Activated gamma-delta T cell (primary cell): ENCODE measurements at regions not wholly inside any gene's neighbourhood (a gene's known extent, or its start where the extent isn't known, plus 50 kb on each side); places are given as distances from the start of the nearest gene placed in this dataset.

ENCODE experiments used
- DNase-seq: peaks from one replicate; lab custom pipeline; 2025; lab: John Stamatoyannopoulos, UW

DNA sequence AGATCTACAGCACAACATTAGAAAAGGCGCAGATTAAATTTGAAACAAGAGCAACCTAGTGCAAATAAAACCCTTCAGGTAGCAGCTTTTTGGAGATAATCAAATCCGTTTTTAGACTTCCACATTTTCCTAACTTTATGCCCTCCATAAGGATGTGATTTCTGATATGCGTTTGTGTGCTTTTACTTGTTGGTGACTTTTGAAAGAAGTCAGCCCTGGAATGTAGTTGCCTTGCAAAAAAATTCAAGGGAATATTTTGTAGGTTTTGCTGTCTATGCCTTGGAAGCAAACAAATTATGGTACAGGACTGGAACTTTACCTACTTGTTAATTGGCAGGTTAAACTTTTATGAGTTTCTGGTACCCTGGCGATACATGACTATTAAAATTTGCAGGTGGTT lies 86.7 kb upstream of the HDAC9 start:
- no peak for DNase-seq

DNA sequence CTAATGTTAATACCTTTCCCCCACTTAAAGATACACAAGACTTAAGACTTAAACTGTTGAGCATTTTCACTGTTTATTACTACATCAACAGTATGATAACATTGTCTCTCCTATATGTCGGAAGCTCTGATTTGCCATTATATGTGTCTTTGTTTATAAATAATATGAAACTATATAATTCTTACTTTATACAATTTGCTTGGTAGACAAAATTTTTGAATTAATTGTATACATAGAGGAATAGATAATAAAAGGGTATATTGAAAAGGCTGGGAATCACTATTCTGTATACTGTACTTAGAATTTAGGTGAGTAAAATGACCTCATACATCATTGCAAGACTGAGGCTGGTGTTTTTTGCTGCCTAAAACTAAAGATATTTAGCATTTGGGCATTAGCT lies 82.1 kb upstream of the HDAC9 start:
- no peak for DNase-seq

DNA sequence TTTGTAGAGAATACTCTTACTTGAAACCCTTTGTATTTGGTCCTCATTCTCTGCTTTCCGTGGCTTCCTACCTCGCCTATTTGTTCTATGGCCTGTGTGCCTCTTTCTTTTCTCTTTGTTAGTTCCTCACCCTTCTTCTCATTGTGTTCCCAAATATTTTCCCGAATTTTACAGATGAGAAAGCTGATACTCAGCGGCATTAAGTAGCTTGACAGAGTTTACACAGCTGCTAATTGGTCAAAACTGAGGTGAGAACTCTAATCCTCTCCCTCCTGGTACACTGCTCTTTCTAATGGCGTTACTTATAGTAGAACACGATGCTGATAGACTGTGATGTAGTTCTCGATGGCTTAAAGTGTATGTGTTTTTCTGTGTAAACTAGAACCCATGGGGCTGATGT lies 80.7 kb upstream of the HDAC9 start:
- DNase-seq = no peak

DNA sequence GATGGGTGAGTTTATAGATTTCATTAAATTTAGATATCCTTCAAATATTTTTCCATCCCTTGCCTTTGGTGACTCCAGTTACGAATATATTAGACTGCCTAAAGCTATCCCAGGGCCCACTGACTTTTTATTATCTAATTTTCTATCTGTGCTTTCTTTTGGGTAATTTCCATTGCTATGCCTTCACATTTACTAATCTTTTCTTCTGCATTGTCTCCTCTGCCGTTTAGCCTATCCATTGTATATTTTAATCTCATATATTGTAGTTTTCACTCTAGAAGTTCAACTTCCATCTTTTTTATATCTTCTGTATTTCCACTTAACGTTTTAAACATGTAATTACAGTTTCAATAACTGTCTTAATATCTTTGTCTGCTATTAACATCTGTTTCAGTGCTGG lies 78.6 kb upstream of the HDAC9 start:
- DNase-seq = no peak

DNA sequence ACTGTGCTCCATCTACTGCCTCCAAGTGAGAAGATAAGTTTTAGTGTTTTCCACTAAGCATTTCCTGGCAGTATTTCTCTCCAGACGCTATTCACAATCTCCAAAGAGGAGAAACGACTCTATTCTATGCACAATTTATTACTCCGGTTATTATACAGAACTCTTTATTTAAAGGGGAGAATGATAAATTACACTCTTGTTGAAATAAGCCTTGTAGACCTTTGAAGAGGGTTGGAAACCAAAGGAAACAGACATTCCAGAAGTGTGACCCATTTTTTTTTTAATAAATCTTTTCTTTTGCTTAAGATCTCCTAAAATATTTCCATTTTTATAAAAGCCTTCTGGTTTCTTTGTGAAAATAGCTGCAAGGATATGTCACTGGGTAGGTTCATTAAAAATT lies 76.1 kb upstream of the HDAC9 start:
- DNase-seq = no peak

DNA sequence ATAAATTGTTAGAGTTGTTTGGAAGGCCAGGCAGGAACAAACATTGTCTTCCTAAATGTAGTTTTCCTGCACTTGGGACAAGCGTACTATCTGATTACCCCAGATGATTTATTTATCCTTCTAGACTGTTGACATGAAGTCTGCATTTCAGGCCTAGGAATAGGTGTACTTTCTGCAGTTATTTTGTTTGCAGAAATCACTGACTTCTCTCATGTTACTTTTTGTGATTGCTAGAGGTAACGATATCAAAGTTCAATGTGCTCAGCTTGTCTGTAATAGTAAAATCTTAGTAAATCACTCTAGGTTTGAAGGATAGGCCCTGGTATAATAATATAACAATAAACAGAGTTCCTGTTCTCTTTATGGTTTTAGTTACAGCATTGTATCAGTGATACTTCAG lies 75.4 kb upstream of the HDAC9 start:
- no peak for DNase-seq

DNA sequence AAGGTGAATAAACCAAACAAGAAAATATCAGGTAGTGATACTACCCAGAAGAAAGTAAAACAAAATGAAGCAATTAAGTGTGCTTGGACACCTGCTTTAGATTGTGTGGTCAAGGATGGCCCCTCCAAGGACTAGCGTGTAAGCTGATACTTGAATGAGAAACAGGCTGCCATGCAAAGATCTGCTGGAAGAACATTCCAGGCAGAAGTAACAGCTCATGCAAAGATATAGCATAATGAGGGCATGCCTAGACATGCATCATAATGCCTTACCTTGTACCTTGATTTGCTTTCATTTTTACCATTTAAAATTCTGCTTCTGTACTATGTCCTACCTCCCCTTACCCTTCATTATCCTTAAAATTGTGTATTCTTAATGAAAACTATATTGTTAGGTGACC lies 74.8 kb upstream of the HDAC9 start:
- DNase-seq = no peak

- no peak for DNase-seq
Observed at GRCh38 chr7:18421297-18422002, 74.1 kb upstream of the HDAC9 start.

GRCh38 chr7:18425227-18425626 lies 70.3 kb upstream of the HDAC9 start:
- DNase-seq = no peak

- no peak for DNase-seq
Observed at GRCh38 chr7:18425838-18426445, 69.6 kb upstream of the HDAC9 start.

DNA sequence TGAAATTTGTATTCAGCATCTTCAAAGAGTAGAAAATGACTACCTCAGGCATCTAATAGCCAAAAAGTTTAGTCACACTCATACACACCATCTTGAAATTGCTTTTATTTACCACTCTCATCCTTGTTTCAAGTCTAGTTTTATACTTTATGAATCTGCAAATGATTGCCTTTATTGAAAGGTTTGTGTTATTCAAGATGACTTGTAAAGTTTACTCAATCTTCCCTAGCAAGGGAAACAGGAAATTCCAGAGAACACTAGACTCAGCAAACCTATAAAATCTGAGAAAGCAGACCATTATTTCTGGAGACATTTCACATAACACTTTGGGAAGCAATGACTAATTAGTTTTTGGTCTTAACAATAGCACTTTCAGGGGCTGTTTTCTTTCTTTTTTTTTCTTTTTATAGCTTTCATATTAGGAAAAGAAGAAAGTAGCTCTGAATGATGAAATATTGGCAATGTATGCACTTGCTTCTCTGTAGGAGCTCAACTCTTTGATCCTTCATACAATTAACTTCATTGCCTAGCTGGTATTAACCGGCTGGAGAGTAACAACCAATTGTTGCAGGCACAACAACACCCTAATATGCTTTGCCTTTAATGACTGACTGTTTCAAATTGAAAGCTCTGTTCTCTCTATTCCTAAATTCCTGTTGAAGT lies 68.9 kb upstream of the HDAC9 start:
- no peak for DNase-seq

GRCh38 chr7:18429547-18429946 lies 66.0 kb upstream of the HDAC9 start:
- DNase-seq = no peak

- no peak for DNase-seq
Observed at GRCh38 chr7:18430810-18431209, 64.7 kb upstream of the HDAC9 start.

DNA sequence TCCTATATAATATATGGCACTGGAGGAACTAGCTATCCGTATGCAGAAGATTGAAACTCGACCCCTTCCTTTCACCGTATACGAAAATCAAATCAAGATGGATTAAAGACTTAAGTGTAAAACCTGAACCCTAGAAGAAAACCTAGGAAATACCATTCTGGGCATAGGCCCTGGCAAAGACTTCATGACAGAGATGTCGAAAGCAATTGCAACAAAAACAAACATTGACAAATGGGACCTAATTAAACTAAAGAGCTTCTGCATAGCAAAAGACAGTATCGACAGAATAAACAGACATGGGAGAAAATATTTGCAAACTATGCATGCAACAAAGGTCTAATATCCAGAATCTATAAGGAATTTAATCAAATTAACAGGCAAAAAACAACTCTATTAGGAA lies 61.4 kb upstream of the HDAC9 start:
- no peak for DNase-seq

GRCh38 chr7:18437101-18437500 lies 58.4 kb upstream of the HDAC9 start:
- no peak for DNase-seq

DNA sequence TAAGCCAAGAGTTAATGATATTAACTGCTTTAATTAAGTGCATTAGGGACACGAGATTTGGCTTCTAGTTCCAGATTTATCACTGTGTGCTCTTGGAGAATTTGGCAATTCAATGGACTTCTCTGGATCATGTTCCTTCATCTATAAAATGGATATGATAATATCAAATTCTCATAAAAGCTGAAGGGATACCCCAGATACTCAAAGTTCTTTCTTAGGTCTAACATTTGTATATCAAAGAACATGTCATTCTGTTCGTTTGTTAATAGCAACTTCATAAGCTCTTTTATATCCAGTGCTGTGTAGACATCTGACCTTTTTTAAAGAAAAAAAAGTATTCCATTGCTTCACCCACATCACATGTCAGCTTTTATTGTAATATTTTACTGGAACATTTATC lies 54.6 kb upstream of the HDAC9 start:
- DNase-seq = no peak

DNA sequence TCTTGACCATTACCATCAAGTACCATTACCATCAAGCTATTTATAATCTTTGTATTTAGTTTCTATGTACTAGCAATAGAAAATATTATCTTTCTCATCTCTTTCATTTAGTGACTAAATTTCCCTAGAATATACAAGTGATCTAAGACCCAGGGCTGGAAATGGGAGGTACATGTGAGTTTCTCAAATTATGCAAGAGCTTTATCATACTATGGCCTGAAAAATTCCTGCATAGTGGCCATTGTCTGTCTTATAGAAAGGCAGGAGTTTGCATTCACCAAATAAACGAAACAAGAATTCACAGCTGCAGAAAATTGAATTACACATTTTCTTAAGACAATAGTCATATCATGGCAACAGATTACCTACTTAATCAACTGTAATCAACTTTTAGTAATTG lies 50.7 kb upstream of the HDAC9 start:
- DNase-seq = no peak

DNA sequence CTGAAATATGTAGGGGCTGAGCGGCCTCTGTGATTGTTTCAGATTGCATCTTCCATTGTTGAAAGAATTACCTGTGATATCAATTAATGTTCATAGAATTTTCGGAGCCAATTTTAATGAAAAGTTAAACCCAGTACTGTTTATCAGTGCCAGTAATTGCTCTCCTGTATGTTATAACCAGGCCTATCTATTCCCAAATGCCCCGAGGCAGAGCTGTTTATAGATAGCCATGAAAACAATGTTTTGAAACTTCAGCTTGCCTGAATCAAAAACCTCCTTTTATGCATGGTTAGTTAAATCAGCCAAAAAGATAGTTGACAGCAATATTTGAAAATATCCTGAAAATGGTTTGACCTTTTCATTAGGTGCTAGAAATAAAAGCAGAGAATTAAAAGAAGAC lies 50.1 kb upstream of the HDAC9 start:
- no peak for DNase-seq
